CD4-positive, alpha-beta T cell treated with Interleukin-17A for 1 hour (primary cell): ENCODE measurements at regions not wholly inside any gene's neighbourhood (a gene's known extent, or its start where the extent isn't known, plus 50 kb on each side); places are given as distances from the start of the nearest gene placed in this dataset.

Source experiments
- DNase-seq: peaks from one replicate; pipeline ENCODE4 v3.0.0-alpha.2; 2020

DNA sequence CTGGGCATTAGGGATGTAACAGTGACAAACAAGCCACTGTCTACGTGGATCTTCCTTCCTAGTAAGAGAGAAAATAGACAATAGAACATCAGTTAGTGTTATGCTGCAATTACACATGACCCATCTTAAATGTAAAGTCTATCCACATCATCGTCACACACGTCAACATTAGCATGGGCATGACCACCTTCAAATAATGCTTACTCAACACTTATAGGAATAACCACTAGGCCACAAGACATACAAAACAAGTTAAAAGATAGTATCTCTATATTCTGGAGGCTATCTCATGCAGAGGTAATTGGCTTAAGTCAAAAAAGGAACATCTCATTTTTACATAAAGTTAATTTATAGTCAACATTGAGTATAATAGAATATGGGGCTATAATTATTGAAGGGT, 156.5 kb downstream of the MOXD1 start:
- DNase-seq, result no peak

DNA sequence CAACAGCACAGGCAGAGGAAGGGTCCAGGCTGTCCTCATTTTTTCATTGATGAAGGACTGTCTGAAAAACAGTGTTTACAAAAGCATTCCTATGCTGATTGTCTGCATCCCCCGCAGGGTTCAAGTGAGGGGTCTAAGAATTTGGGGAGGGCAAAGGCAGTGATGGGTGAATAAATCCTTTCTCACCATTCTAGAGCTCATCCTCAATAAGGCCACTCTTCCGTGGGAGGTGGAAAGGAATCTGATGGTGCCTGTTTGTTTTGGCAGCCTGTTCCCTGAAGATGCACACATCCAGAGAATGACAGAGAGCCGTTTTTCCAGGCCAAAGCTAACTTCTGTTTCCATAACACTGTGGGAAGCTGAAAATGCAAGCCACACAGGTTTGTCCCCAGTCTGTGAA, 164.5 kb downstream of the MOXD1 start:
- DNase-seq, result no peak

DNA sequence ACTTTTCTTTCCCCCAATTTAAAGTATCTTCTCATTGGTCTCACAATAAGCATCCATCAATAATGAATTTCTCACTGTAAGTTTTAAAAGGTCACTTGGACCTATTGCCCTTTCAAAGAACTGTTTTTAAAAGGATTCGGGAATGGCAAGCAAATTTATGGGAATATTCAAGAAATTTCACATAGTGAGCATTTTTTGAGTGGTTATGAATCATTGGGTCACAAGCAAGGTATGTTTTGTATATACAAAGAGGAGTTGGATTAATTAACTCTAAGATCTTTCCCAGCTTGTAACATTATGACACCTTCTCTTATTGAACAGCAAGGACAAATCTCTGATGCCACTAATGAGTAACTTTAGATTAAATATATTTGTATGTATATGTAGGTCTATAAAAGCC, 165.0 kb downstream of the MOXD1 start:
- no peak for DNase-seq

DNA sequence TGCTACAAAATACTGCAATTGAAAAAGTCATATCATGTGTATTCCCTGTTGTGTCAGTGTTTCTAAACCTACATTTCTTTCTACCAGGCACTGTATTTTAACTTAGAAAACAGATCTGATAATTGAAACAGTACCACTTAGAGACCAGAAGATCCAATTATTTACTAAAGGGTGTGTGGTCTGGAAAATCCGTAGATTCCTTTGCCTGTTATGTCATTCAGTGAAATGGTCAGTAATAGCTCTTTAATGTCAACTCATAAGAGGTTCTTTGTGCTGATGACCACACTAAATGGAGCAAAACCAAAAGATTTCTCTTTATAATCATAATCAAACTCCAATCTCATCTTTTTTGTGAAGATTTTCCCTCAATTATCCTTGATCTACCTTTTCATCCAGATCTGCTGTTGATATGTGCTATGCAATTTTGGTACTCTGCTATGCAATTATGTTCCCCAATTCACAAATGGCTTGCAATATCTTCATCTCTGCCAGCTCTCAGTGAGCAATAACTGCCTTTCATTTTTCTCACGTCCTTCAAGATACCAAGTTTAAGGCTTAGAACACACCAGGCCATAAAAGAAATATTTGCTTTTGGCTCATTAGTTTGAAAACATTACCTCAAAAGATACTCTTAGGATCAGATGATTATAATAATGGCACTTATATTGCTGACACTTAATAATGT, 165.5 kb downstream of the MOXD1 start:
- DNase-seq, result no peak

DNA sequence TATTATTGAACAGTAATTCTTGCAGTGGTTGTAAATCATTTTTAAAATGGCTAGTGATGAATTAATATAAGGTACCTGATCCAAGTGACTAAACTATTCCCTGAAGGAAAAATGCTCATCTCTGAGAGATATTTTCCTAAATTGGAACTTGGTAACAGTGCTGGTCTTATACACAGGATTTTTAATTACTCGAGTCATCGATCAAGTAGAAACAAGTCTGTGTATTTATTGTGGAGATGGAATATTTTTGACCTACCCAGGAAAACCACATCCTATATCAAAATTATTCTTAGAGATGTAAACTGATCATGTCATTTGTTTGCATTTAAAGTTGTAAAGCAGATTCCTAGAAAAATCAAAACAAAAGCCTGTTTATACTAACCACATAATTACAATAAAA, 166.9 kb downstream of the MOXD1 start:
- DNase-seq, result no peak

DNA sequence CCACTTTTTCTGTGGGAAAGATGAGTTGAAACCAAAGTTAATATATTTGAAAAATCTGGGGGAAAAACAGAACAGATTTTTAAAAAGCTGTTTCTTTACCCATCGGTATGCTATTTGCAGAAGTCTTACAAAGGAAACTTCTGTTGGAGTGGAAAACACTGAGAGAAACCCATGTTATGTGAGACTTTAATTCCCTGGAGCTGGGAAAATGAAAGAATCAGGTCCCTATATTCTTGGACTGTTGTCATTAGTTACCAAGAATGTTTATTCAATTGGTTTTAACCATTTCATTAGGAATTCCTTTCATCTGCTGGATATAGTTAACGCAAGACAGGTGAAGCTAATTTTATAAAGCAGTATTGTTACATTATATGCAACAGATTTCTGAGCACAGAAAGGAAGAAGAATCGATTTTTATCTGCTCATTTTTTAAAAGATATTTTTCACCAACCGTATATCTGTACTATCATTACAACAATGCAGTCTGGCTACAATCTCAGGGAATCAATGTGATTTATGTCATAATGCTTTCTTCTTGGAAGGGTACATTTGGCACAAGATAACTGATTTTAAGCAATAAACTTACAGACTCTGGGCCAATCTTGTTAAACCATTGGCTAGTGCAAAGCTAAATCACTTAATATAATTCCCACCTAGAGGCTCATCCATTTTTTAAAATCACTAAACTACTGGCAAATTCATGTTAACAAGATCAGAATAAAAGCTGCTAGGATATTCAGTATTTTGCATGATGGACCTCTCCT, 170.0 kb downstream of the MOXD1 start:
- no peak for DNase-seq

DNA sequence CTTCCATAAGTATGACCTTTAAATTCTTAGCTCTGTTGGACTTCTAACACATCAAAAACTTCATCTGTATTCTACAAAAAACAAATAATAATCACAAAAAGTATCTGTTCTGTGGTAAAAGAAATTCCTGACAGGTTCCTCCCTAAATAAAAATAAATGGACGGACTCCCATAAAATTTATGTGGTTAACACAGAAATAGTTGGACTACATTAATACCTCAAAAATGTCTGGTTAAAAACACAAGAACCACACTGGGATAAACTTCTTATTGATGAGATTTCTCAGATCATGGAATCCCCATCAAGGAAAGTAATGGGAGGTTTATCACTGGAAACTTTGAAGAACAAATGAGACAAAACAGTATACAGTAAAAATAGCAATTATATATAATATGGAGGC, 172.4 kb downstream of the MOXD1 start:
- DNase-seq, result no peak

DNA sequence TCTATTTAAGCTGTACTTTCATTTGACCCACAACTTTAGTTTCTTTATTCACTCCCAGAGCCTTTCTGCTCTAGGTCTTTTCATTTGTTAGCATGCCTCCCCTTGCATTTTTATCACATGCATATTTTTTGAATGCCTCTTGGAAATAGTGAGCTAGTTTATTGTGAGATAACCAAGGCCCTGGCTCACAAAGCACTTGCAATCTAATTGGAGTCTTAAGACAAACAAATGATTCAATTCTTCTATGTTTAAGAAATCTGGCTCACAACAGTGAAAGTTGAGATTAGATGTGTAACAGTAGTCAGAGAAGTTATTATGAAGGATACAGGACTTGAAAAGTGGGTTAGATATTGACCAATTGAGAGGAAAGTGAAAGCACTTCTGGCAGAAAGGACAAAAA, 173.4 kb downstream of the MOXD1 start:
- no peak for DNase-seq

DNA sequence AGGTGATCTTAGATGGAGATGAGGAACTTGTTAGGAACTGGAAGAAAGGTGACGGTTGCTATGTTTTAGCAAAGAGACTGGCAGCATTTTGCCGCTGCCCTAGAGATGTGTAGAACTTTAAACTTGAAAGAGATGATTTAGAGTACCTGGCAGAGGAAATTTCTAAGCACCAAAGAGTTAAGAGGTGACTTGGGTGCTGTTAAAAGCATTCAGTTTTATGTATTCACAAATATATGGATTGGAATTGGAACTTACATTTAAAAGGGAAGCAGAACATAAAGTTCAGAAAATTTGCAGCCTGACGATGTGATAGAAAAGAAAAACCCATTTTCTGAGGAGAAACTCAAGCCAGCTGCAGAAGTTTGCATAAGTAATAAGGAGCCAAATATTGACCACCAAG, 176.3 kb downstream of the MOXD1 start:
- DNase-seq, result no peak

DNA sequence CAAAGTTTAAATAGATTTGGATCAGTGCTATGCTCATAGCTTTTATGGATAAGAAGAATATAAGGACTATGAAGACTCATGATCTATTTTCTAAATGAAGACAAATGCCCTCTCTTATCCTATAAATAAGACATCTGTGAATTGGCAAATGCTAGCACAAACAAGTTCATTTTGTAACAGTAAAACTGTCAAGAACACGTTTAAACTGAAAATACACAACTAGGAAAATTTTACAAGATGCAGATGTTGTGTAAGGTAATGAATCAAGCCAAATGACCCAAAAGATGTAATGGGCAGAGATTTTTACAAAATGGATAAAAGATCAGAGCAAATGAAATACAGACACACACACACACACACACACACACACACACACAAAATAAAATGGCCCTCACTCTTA, 180.5 kb downstream of the MOXD1 start:
- no peak for DNase-seq

DNA sequence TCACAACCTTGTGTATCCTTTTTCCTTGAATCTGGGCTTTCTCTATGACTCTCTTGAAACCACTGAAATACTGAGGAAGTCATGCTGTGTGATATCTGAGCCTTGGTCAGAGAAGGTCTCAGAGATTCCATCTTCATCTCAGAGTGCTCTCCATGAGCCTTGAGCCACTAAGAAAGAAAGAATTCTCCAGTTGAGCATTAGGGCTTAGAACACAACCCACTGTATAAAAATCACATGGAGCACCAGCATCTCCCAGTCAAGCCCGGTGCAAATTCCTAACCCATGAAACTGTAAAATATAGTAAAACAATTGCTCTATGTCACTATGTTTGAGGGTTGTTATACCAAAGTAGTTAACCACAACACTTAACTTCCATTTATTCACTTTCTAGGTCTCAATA, 181.4 kb downstream of the MOXD1 start:
- no peak for DNase-seq

DNA sequence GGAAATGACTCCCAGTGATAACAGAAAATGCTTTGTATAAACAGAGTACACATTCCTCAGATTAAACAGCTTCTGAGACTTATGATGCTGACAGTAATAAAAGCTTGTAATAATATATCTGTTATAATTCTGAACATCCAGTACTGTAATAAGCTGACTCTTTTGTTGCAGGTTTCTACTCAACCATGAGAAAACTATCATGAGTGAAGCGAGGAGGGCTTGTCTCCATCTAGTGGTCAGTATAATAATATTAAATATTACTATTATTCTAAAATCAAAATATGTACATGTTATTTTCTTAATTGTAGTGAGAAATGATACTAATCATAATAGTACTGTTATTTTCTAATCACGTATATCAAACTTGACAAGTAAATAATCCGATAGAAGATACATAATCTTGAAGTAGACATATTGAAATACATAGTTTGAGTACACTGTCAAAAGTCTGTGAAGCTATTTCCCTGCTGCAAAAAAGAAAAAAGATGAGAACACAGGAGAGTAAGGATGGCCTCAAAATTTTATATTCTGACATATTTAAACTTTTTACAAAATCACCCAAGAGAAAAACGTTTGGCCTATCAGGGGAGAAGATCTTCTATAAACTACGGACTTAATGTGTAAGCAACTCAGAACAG, 183.1 kb downstream of the MOXD1 start:
- no peak for DNase-seq

DNA sequence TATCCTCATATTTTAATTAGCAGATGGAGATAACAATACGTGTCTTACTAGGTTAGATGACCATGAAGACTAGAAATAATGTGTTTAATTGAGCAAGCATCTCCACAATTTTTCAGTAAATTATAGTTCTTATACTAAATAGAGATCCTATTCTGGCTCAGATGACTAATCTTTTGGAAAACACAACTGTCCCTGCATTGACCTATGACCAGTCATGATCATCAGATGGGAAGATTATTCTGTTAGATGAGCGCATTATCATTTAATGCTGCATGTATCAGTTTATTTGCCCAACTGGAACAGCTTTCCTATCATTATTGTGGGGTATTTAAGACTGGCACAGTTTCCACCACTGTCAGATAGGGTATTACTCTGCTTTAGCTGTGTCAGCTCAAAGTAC, 185.5 kb downstream of the MOXD1 start:
- DNase-seq, result no peak

DNA sequence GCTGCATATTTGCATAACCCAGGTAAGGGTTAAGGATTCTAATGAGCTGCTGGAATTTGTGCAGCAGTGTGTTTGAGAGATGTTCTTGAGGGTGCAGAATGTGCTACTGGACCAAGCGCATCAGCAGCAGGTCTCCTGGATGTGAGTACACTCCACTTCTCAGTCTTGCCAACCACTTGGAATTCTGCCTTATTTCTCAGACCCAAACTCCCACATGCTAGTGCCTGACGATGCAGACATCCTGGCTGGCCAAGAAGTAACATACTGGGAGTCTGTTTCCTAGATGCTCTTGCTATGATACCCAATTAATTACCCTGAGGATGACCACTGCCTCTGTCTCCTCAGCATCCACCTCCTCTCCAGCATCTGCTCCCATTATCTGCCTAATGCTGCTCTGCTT, 186.6 kb downstream of the MOXD1 start:
- no peak for DNase-seq

DNA sequence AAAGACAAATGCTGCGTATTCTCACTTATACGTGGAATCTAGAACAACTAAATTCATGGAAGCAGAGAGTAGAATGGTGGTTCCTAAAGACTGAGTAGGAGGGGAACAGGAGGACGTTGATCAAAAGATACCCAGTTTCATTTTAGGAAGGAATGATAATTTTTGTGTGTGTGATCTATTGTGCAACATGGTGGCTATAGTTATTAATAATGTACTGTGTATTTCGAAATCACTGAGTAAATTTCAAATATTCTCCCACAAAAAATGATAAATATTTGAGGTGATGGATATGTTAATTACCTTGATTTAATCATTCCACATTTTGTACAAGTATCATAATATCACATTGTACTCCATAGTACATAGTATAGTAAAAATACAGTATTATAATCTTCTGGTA, 187.5 kb downstream of the MOXD1 start:
- DNase-seq, result no peak

DNA sequence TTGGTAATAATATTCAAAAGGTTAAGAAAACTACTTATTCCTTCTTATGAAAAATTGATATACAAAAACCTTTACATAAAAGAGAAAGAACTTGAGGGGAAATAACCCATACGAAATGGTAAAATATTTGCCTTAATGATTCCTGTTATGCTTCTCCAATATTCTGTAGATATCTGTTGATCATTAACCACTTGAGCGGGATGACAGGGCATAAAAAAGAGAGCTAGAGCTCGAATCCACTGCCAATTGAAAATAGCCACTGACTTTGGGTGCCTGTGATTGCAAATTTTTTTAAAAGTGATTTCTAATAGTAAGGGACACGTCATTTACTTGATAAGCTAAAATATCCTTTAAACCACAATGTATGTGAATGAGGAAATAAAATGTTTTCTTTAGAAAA, 188.1 kb downstream of the MOXD1 start:
- no peak for DNase-seq

DNA sequence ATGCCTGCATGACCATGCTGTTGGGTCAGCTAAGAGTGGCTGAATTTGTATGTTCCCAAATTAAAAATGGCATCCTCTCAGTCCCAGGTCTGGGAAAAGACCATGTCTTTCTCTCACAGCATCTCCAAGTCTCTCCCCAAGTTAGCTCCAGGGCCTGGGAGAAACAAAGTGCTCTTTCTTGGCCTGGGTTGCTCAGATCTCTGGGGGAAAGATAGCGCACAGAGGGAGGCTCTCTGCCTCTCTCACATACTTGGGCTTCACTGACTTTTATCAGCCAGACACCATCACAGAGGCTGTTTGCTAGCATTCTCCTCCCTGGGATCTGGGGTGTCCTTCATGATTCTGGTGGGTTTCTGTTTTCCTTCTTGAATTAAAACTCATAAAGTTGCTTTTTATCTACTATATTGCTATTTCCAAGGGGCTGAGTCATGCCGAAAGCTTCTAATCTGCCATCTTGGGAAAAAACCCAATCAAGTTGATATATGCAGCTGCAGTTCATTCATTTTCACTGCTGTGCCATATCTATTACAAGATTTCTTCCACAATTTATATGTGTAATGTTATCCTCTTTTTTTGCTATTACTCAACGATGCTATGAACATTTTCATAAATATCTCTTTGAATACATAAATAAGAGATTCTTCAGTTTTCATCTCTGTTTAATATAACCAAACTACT, 190.2 kb downstream of the MOXD1 start:
- no peak for DNase-seq

DNA sequence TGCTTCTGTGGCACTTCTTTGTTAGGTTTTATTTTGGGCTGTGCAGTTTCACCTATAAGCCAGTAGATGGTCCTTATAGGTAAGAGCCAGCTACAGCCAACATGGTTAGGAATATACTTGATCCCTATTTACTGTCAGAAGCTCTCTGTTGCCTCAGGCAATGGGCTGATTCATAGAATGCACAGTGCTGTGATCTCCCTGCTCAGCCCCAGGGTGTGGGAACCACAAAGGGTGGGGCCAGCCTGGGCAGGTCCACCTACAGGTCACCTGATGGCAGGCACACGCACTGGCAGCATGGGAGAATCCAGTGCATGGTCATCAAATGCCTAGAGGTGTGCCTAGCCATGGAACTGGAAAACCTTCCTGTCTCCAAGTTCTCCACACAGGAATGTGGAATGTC, 191.9 kb downstream of the MOXD1 start:
- no peak for DNase-seq

DNA sequence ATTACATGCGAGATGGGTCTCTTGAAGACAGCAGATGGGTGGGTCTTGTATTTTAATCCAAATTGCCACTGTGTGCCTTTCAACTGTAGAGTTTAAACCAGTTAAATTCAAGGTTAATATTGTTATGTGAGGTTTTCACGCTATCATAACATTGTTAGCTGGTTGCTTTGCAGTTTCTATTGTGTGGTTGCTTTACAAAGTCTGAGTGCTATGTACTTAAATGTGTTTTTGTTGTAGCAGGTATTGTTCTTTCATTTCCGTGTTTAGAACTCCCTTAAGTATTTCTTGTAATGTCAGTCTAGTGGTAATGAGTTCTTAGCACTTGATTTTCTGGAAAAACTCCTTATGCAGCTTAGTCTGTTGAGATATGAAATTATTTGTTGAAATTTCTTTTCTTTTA, 193.3 kb downstream of the MOXD1 start:
- DNase-seq, result no peak

DNA sequence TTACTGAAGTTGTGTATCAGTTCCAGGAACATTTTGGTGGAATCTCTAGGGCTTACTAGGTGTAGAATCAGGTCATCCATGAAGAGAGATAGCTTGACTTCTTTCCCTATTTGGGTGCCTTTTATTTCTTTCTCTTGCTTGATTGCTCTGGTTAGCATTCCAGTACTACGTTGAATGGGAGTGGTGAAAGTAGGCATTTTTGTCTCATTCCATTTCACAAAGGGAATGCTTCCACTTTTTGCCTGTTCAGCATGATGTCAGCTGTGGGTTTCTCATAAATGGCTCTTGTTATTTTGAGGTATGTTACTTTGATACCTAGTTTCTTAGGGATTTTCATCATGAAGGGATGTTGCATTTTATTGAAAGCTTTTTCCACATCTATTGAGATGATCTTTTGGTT, 195.3 kb downstream of the MOXD1 start:
- DNase-seq, result no peak

DNA sequence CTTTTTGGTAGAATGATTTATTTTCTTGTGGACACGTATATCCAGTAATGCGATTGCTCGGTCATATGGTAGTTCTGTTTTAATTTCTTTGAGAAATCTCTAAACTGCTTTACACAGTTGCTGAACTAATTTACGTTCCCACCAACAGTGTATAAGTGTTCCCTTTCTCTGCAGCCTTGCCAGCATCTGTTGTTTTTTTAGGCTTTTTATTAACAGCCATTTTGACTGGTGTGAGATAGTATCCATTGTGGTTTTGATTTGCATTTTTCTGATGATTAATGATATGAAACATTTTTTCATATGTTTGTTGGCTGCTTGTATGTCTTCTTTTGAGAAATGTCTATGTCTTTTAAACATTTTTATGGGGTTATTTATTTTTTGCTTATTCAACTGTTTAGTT, 196.7 kb downstream of the MOXD1 start:
- no peak for DNase-seq

DNA sequence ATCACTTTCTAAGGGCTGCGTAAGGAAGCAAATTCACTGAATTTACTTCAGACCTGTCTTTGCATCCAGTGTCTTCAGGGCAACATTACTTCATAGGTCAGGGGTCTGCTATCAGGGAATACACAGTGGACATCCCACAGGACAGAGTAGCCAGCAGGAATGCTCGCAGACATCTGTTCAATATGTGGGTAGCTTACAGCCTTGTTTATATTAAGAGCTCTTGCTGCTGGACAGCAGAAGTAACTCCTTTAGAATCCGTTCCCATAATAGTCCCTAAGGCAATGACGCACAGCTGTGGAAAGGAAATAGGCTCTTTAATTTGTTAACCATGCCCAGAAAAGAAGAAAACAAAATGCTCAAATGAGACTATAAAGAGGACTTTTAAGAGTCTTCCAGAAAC, 198.7 kb downstream of the MOXD1 start:
- DNase-seq, result no peak

DNA sequence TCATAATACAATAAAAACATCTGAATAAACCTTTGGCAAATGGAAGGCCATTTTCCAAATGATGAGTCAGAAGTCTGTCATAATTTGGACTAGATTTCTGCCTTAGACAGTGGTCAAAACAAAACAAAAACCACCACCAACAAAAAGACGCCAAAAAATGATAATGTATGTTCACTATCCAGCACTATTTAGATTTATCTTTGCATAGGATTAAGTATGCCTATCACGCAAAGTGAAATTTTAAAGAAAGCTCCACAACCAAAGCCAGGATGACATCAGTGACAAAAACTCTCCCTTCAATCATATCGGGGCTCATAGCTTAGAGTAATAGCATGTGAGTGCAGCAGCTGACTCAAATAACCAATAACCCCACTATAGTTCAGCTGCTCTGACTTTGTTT, 201.9 kb downstream of the MOXD1 start:
- no peak for DNase-seq

DNA sequence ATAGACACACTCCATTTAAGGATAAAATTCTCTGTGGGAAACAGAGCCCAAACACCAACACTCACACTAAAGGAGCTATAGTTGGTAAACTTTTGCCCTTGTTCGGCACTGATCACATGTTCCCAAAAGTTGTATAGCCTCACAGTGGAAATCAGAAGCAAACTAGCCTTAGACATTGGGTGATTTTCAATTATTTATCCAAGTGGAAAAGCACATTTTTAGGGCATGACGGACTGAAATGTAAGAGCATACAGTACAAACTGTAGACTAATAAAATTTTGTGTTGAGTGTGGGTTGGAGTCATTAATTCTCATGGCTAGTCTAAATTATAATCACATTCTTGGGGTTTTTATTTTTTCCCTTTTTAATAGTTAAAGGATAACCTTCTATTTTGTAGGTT, 202.4 kb downstream of the MOXD1 start:
- DNase-seq, result no peak
